Body of pancreas (tissue), 4 donors: ENCODE measurements at regions not wholly inside any gene's neighbourhood (a gene's known extent, or its start where the extent isn't known, plus 50 kb on each side); places are given as distances from the start of the nearest gene placed in this dataset.

Source experiments
- ATAC-seq: fragments of 150-250 bp; one replicate; pipeline ENCODE4 v1.9.1; 2016
- DNase-seq, 4 donors: peaks; one replicate each; pipeline ENCODE4 v3.0.0-alpha.2; 2019
- H3K27ac ChIP-seq, 4 donors: fragments of 200-600 bp; sonication (generic); 1 replicate in 3 of 4; 2 replicates in 1 of 4; pipeline versions ENCODE4 v1.5.1 to v1.6.1; 2016 to 2019; ENCODE audit warnings: mild to moderate bottlenecking in 1 of 4, mixed read lengths in 1 of 4, moderate library complexity in 1 of 4
- H3K27me3 ChIP-seq, 2 donors: fragments of 200-600 bp; sonication (generic); one replicate each; pipeline ENCODE4 v1.6.0; 2016; ENCODE audit warnings: mild to moderate bottlenecking in 1 of 2
- H3K36me3 ChIP-seq, 2 donors: fragments of 200-600 bp; sonication (generic); replicated peaks in 1 of 2; 2 replicates each; pipeline ENCODE4 v1.5.1; 2016; ENCODE audit warnings: low read depth in 2 of 2; ENCODE audit not compliant: insufficient read depth in 1 of 2
- H3K4me1 ChIP-seq: fragments of 200-600 bp; sonication (generic); one replicate; pipeline ENCODE4 v1.6.0; 2016
- H3K4me3 ChIP-seq, 2 donors: fragments of 200-600 bp; sonication (generic); 1 replicate in 1 of 2; 2 replicates in 1 of 2; pipeline ENCODE4 v1.5.1; 2016 to 2019
- H3K9me3 ChIP-seq, 3 donors: fragments of 200-600 bp; sonication (generic); 1 replicate in 2 of 3; 2 replicates in 1 of 3; pipeline ENCODE4 v1.5.1; 2016
- POLR2A ChIP-seq, 3 donors: fragments of 450-650 bp; IDR thresholded peaks; one replicate each; pipeline ENCODE4 v1.6.1; 2016; ENCODE audit warnings: antibody characterized with exemption in 3 of 3, mild to moderate bottlenecking in 2 of 3
- WGBS, 2 donors: methylation state at CpG; one replicate each; pipeline ENCODE4 v1.1.5; 2017; 5-methylcytosine and 5-hydroxymethylcytosine counted together
- intact Hi-C: fragments of 100-400 bp; cut with DNase I; formaldehyde crosslinking; loops from one replicate; pipeline ENCODE4 v1.15.1; 2023
- TF ChIP-seq, protein P1 (sequence below), 7 experiments: fragments of 450-650 bp in 4 of 7; fragments of 200-600 bp in 3 of 7; sonication (generic) in 3 of 7; IDR thresholded peaks; one replicate each; pipeline ENCODE4 v1.5.1; 2016 to 2019; ENCODE audit warnings: antibody characterized with exemption in 7 of 7

DNA sequence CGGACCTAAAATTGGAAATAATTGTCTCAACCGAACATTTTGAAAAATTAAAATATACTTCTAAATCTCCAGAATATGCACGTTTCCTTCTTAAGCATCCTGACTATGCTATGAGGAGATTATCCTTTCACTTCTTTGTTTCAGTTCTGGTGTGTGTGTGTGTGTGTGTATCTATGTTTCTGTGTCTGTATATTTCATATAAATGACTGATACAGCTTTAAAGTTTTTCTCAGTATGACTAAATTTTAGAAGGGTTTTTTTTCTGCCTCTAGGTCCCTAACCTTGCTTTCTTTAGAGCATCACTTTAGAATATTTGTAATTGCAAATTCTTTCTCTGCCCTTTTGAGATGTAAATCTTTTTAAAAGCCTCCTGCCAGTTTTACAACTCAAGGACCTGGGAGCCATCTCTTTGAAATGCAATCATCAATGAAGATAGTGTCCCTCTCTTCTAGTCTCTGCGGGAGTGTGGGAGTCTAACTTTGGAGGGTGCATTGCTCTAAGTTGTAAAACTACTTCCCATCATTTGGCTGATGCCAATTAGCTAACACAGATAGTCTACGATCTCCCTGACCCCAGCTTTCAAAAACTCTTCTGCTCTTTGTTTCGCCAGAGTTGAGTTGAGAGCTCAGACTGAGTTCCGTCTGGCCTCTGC, 782.0 kb upstream of the ZWINT start:
- ATAC-seq (no peak), DNase-seq (no peak)
- Histone ChIP-seq H3K4me3 (no peak overlapping the region), H3K4me1 (no peaks in the 10 kb centered on the region), H3K36me3 (no peaks in the 10 kb centered on the region), H3K9me3 (no peaks in the 10 kb centered on the region), H3K27me3 (no peaks in the 10 kb centered on the region), H3K27ac (no peak overlapping the region)
- no peak for TF ChIP-seq POLR2A (IDR thresholded peaks at IDR 0.05)
- TF ChIP-seq, protein P1, sequence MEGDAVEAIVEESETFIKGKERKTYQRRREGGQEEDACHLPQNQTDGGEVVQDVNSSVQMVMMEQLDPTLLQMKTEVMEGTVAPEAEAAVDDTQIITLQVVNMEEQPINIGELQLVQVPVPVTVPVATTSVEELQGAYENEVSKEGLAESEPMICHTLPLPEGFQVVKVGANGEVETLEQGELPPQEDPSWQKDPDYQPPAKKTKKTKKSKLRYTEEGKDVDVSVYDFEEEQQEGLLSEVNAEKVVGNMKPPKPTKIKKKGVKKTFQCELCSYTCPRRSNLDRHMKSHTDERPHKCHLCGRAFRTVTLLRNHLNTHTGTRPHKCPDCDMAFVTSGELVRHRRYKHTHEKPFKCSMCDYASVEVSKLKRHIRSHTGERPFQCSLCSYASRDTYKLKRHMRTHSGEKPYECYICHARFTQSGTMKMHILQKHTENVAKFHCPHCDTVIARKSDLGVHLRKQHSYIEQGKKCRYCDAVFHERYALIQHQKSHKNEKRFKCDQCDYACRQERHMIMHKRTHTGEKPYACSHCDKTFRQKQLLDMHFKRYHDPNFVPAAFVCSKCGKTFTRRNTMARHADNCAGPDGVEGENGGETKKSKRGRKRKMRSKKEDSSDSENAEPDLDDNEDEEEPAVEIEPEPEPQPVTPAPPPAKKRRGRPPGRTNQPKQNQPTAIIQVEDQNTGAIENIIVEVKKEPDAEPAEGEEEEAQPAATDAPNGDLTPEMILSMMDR (IDR thresholded peaks at IDR 0.05) = no peak
- intact Hi-C loops = no loop called here
- WGBS, 2 donors = 31 to 33% methylated on average over 7 of the region's 7 CpGs

DNA sequence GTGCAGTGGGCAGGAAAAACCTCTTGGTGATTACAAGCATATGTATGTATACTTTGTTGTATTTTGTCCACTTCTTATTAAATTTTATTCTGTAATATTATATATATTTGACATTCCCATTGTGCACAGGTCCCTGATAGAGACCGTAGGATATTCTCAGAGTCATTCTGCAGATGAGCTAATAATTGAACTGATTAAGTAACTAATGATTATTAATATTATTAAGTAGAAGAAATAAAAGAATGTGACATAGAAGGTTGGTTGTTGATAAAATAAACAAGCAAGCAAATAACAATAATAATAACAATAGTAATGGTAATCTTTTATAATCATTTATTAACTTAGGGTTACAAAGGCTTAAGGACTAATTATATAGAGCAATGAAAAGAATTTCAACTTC, 780.6 kb upstream of the ZWINT start:
- intact Hi-C loops = no loop called here
- Histone ChIP-seq H3K27ac (no peak overlapping the region), H3K9me3 (no peaks in the 10 kb centered on the region), H3K4me1 (no peaks in the 10 kb centered on the region), H3K4me3 (no peak overlapping the region), H3K27me3 (no peaks in the 10 kb centered on the region), H3K36me3 (no peaks in the 10 kb centered on the region)
- ATAC-seq (no peak), DNase-seq (no peak)
- WGBS, 2 donors = 81 to 90% methylated on average over 1 of the region's 1 CpG
- TF ChIP-seq, protein P1 (IDR thresholded peaks at IDR 0.05) = no peak
- TF ChIP-seq POLR2A (IDR thresholded peaks at IDR 0.05) = no peak

DNA sequence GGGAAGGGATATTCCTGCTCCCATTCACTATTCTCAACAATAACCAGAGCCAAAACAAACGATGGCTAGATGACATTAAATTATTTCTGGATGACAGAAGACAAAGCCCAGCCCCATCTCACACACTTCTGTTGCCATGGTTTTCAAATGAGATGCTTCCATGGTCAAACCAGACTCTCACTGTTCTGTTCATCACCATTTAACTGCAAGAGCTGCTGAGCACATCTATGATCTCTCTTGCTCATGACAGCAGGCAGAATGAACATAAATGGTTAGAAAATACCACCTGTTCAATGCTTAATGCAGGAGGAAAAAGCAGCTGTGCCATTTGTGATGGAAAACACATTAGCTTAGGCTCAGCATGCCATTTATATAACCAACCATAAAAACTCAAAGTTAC, 758.6 kb upstream of the ZWINT start:
- Histone ChIP-seq H3K4me3 (no peak overlapping the region), H3K27ac (no peak overlapping the region), H3K27me3 (no peaks in the 10 kb centered on the region), H3K36me3 (no peaks in the 10 kb centered on the region), H3K4me1 (no peaks in the 10 kb centered on the region), H3K9me3 (no peaks in the 10 kb centered on the region)
- intact Hi-C loops = no loop called here
- WGBS, 2 donors = 20 to 33% methylated on average over 1 of the region's 1 CpG
- no peak for TF ChIP-seq POLR2A (IDR thresholded peaks at IDR 0.05)
- TF ChIP-seq, protein P1 (IDR thresholded peaks at IDR 0.05) = no peak
- DNase-seq = no peak
- no peak for ATAC-seq

DNA sequence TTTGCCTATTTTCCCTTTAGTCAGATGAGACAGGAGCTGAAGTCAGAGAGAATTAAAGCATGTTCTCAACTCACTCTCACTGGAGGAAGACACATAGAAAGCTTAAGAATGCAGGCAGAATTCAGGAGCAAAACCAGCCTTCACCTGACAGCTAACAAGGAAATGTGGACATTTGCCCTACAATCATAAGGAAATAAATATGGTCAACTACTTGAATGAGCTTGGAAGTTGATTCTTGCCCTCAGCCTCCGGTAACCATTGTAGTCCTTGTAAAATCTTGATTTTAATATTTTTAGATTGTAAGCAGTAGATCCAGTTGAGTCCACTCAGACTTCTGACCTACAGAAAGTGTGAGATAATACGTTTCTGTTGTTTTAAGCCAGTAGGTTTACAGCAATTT, 752.5 kb upstream of the ZWINT start:
- WGBS, 2 donors = 54 to 71% methylated on average over 2 of the region's 2 CpGs
- no peak overlapping the region for H3K4me3 ChIP-seq
- ATAC-seq (no peak), DNase-seq (no peak)
- H3K9me3 ChIP-seq = no peaks in the 10 kb centered on the region
- no peaks in the 10 kb centered on the region for H3K36me3 ChIP-seq
- TF ChIP-seq, protein P1 (IDR thresholded peaks at IDR 0.05) = no peak
- no peak for TF ChIP-seq POLR2A (IDR thresholded peaks at IDR 0.05)
- intact Hi-C loops = no loop called here
- H3K27ac ChIP-seq = no peak overlapping the region
- H3K27me3 ChIP-seq = no peaks in the 10 kb centered on the region
- no peaks in the 10 kb centered on the region for H3K4me1 ChIP-seq

DNA sequence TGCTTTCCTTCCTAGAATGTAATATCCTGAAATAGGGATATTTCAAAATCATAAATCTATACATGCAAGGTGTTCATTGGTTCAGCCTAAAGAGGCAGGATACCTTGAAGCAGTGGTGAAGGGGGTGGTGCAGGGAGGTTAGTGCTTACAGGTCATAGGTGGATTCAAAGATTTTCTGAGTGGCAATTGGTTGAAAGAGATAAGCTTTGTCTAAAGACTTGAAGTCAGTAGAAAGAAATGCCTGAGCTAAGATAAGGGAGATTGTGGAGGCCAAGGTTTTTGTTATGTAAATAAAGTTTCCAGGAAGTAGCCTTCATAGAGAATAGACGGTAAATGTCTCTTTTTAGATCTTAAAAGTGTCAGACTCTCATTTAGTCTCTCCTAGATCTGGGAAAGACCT, 741.2 kb upstream of the ZWINT start:
- no peaks in the 10 kb centered on the region for H3K36me3 ChIP-seq
- no peak for TF ChIP-seq POLR2A (IDR thresholded peaks at IDR 0.05)
- TF ChIP-seq, protein P1 (IDR thresholded peaks at IDR 0.05) = no peak
- DNase-seq (no peak), ATAC-seq (no peak)
- intact Hi-C loops = no loop called here
- H3K4me3 ChIP-seq = no peak overlapping the region
- H3K4me1 ChIP-seq = no peaks in the 10 kb centered on the region
- no peak overlapping the region for H3K27ac ChIP-seq
- H3K27me3 ChIP-seq = no peaks in the 10 kb centered on the region
- WGBS, 2 donors = 5 to 10% methylated on average over 1 of the region's 1 CpG
- no peaks in the 10 kb centered on the region for H3K9me3 ChIP-seq
